HL-60 (cell line): ENCODE measurements at regions not wholly inside any gene's neighbourhood (a gene's known extent, or its start where the extent isn't known, plus 50 kb on each side); places are given as distances from the start of the nearest gene placed in this dataset.

Experiments
- CTCF ChIP-seq: IDR thresholded peaks from one replicate; pipeline ENCODE4 v1.5.1; 2011; ENCODE audit warnings: low read length, control low read depth, inconsistent platforms; ENCODE audit not compliant: insufficient read depth
- GABPA ChIP-seq: IDR thresholded peaks from 2 replicates; pipeline ENCODE4 v1.6.1; 2012; ENCODE audit warnings: low read depth
- POLR2AphosphoS5 ChIP-seq: IDR thresholded peaks from 2 replicates; pipeline ENCODE4 v1.6.1; 2012; ENCODE audit warnings: low read depth
- REST ChIP-seq: IDR thresholded peaks from 2 replicates; pipeline ENCODE4 v1.6.1; 2012; ENCODE audit warnings: low read depth; ENCODE audit not compliant: insufficient replicate concordance

- TF ChIP-seq CTCF (no peak), POLR2AphosphoS5 (no peak), REST (no peak), GABPA (no peak)
Observed at GRCh38 chr10:105981679-105982078, 1182.8 kb downstream of the SORCS1 start.
